ENCODE measurements at regions not wholly inside any gene's neighbourhood (a gene's known extent, or its start where the extent isn't known, plus 50 kb on each side); places are given as distances from the start of the nearest gene placed in this dataset.
"Not testable (repeated sequence)": the region's sequence is repeated elsewhere in the genome, so short reads cannot be mapped to it uniquely, and the experiment has no call there.

DNA sequence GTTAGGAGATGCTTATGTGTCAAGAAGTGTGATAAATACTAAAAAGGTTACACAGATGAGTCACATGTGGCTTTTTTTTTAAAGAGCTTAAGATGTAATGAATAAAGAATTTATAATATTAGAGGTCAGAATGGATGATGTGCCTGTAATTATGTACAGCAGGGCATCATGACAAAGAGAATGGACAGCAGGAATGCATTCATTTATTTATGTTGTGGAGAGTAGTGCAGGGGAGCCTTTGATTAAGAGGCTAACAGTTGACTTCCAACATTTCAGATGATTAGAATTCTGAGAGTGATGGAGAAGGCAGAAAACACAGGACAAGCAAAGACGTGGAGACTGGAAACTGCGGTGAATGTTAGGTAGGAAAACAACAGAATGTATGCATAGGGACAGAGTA, 691.4 kb upstream of the POM121L12 start:
- no peak for DNase-seq

DNA sequence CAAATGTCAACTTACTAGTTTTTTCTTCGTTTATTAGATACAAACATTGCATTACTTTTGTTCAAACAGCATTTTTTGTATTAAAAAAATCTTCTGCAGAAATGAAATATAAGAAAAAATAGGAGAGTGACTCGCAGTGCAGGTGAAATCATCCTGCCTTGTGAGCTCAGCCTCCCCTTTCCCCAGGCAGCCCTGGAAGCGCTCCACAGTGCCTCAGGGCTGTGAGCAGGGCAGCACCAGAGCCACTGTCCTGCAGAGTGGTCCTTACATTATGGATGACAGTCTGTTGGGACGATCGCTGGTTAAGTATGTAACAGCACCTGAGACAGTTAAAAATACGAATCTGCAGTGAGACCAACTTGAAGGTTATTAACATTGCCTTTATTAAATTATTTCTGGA, 695.4 kb upstream of the POM121L12 start:
- no peak for DNase-seq

DNA sequence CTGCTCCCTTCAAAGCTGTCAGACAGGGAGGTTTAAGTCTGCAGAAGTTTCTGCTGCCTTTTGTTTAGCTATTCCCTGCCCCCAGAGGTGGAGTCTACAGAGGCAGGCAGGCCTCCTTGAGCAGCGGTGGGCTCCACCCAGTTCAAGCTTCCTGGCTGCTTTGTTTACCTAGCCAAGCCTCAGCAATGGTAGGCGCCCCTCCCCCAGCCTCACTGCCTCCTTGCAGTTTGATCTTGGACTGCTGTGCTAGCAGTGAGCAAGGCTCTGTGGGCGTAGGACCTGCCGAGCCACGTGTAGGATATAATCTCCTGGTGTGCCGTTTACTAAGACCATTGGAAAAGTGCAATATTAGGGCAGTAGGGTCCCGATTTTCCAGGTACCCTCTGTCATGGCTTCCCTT, 707.1 kb upstream of the POM121L12 start:
- not testable (repeated sequence) for DNase-seq

DNA sequence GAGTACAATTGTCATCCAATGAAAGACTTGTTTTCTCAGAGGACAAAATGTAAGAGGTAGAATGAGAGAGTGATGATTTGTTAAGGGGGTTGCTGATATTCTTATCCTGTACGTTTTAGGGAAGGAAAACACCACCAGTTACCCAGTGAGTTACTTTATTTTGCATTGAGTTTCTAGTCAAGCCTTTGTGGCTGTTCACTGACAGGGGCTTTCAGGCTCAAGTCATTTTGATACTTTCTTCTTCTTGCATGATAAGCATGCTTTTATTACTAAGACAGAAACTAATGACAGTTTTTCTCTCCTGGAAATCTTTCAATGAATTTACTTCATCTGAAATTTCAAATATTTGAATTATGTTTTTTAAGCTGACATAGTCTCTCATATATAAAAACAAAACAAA, 710.2 kb upstream of the POM121L12 start:
- DNase-seq: no peak

DNA sequence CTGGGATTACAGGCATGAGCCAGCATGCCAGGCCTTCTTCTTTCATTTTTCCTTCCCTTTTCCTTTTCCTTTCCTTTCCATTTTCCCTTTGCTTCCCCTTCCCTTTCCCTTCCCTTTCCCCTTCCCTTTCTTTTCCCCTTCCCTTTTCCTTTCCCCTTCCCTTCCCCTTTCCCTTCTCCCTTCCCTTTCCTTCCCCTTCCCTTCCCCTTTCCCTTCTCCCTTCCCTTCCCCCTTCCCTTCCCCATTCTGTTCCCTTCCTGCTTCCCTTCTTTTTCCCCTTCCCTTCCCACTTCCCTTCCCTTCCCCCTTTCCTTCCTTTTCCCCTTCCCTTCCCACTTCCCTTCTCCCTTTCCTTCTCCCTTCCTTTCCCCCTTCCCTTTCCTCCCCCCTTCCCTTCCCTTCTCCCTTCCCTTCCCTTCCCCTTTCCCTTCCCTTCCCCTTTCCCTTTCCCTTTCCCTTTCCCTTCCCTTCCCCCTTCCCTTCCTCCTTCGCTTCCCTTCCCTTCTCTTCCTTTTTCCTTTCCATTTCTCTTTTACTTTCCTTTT, 712.2 kb upstream of the POM121L12 start:
- no peak for DNase-seq

DNA sequence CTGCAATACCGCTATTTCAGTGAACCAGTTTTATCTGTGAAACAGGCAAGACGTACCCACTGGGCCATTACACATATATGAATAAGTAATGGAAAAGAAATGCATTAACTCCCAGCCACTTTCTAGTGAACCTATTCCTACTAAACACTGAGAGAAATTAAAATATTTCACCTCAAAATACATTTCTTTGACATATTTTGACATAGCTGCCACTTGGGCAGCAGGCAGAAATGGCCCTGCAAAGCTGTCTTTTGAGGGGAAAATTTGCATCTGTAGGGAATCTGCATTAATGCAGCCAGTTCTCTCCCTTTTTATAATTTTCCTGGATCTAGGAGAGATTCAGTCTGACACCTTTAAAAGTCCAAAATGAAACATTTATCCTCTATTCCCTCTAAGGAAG, 714.8 kb upstream of the POM121L12 start:
- DNase-seq: no peak

DNA sequence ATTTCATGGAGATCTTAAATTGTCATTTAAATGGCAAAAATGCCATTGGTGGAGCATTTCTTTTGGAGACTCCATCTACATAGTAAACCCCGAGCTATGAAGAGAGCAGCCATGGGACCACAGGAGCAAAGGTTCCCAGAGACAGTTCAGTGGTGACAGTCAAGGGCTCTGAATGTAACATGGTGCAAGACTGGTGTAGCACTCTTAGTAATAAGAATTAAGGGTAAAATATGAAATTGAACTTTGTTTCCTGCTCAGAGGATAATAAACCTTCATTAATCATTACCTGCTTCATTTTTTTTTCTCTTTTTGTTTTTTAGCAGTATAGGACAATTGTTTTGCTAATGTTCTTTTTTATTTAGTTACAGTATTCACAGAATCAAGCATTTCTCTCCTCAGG, 717.5 kb upstream of the POM121L12 start:
- no peak for DNase-seq

DNA sequence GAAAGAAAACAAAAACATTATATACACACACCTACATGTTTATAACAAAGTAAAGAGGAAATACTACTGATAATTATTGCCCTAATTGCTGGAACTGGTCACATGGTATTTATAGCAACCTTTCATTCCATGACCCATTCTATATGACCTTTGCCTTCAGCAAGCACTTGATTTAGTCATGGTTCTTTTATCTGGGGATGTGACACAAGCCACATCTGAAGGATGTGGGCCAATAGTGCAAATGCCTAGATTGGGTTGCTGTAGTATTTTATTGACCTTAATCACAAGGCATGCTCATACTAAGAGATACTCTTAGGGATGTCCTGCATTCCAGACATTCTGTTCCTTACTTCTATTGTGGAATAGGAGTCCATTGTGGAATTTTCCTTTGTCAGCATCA, 723.5 kb upstream of the POM121L12 start:
- DNase-seq: no peak

DNA sequence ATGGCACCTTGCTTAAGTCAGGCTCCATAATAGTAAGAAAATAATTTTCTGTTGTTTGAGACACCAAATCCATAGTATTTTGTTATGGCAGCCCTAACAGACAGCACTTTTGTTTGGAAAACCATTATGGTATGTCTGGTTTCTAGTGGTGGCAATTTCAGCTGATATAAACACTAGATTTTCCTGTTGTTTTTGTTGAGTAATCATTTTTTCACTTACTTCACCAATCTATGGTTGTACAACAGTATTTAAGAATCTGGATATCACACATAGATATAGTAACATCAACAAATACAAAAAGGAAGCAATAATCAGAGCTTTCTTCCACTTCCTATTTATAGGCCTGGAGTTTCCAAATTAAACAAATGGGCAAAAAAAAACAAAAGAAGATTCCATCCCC, 725.8 kb upstream of the POM121L12 start:
- DNase-seq: no peak

DNA sequence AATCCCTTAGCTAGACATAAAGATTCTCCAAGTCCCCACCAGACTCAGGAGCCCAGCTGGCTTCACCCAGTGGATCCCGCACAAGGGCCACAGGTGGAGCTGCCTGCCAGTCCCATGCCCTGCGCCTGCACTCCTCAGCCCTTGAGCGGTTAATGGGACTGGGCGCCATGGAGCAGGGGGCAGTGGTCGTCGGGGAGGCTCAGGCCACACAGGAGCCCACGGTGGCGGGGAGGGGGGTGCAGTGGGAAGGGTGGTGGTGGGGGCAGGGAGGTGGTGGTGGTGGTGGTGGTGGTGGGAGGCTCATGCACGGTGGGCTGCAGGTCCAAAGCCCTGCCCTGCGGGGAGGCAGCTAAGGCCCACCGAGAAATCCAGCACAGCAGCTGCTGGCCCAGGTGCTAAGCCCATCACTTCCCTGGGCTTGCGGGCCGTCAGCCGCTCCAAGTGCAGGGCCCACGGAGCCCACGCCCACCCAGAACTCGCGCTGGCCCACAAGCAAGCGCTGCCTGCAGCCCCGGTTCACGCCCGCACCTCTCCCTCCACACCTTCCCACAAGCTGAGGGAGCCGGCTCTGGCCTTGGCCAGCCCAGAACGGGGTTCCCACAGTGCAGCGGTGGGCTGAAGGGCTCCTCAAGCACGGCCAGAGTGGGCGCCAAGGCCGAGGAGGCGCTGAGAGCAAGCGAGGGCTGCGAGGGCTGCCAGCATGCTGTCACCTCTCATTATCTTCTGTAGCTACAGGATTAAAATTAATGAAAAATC, 732.5 kb upstream of the POM121L12 start:
- DNase-seq: no peak

DNA sequence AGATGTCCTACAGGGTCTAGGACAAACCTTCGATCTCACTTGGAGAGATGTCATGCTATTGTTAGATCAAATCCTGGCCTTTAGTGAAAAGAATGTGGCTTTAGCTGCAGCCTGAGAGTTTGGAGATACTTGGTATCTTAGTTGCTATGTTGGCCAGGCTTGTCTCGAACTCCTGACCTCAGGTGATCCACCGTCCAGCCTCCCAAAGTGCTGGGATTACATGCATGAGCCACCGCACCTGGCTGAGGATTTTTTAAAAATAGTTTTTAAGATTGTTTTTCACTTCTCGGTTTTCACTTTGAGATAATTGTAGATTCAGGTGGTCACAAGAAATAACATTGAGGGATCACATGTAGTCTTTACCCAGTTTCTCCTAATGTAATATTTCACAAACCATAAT, 738.3 kb upstream of the POM121L12 start:
- DNase-seq: no peak

DNA sequence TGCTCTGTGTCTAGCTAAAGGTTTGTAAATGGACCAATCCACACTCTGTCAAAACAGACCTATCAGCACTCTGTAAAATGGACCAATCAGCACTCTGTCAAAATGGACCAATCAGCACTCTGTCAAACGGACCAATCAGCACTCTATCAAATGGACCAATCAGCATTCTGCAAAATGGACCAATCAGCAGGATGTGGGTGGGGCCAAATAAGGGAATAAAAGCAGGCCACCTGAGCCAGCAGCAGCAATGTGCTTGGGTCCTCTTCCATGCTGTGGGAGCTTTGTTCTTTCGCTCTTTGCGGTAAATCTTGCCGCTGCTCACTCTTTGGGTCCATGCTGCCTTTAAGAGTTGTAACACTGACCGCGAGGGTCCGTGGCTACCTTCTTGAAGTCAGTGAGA, 740.5 kb upstream of the POM121L12 start:
- no peak for DNase-seq

DNA sequence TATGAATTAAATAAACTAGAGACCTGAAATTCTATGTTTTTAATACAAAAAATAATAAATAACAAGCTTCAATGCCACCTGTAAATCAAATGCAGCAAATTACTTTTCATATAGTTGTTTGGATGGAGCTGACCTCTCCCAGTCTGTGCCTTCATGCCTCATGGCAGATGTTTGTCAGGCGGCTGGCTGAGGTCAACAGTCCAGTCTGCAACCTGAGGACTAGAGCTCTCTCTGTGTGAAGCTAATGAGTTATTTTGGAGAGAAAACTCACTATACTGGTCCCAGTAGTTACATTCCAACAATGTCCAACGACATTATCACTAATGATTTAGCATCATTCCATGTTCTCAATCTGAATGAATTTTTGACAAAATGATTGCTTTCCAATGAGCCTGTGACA, 746.2 kb upstream of the POM121L12 start:
- DNase-seq: no peak

DNA sequence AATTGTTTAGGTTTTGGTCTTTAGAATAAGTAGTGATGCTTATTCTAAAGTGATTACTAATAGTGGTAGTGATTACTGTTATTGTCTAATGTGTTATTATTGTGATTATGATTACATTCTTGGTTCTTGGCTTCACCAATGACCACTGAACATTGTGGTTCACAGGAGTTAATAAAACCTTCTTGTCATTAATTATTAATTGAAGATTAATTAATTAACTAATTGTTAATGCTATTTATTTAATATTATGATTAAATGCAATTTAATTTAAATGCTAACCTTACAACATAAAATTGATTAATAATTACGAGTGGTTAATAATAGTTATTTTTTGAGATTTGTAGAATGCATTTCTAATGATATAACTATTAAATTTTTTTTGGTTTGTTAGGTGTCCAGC, 747.7 kb upstream of the POM121L12 start:
- DNase-seq: no peak

DNA sequence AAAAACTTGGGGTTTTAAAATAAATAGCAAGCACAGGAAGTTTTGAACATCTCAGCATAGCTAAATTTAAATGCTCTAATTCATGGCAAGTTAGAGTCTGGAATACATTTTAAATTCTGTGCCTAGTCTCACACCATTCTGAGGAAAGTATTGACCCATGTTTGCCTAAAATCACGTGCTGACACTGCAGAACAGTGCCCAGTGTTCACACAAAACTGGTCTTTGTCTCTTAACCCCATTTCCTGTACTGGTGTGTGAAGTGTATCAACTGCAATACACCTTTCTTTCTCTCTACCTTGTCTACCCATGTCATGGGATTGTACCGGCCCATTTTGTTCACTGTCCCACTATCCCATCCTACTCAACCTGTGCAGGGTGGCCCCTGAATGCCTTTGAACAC, 749.7 kb upstream of the POM121L12 start:
- no peak for DNase-seq

DNA sequence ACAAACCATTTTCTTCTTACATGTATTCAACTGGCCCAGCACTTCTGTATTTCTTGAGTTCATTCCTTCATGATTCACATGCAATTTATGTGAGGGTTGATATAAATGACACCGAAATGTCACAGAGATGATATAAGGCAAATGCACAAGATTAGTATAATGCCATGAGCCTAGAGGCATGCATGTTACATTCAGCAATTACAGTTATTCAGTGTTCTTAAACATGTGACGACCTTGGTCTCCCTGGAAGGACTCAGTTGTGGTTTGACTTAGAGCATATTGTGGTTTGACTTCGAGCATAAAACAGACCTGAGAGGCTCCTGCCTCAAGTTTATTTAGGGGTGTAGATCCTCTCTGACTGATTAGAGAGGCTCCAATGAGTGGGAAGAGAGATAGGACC, 752.1 kb upstream of the POM121L12 start:
- no peak for DNase-seq

DNA sequence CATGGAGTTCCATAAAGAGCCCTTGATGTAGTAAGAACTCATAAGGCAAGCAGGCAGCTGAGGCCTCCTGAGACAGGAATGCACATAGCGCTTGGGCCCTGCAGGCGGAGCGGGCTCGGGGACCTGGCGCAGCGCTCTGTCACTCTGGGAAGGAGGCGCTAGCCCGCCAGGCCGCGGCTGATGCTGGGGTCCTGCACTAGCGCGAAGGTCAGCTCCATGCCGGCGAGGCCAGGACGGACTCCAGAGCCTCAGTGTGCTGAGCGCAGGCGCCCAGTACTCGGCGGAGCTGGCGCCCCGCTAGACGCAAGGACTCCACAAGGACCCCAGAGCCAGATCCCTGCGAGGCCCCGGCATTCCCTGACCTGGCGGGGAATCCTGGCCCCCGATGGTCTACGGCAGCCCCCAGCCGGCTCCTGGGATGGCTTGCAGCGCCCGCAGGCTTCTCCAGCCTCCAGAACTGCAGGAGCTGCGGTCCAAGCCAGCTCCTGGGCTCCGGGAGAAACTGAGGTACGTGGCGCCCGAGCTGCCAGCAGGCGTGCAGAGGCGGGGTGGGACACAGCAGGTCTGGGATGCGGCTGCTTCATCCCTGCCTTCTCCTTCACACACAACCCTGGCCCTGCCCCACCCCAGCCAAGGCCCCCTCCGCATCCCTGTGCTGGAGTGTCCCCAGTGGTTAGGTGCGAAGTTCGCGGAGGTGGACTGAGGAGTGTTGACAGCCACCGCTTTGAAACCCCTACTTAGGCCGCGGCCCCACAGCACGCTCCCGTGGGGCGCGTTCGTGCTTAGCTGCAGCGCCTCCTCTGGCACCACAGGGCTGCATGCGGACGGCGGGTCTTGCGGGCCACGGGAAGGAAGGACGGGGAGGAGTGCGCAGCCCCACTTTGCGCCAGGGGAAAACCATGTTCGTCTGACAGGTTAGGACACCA, 761.5 kb upstream of the POM121L12 start:
- DNase-seq: no peak

DNA sequence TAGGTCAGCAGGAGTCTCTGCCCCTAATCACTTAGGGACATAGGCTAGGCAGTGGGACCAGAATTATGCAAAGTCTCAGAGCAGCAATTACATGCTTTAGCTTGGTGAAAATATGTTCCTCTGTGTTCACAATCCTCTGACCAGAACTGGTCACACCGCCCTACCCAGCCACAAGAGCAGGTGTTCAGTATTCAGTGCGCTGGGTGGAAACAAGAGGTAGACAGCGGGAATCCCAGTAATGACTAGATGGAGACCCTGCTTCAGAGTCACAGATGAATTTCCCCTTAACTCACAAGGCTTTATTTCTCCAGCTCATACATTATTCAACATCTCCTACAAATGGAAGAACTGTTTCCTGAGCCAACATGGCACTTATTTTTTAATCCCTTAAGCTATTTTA, 763.7 kb upstream of the POM121L12 start:
- no peak for DNase-seq

DNA sequence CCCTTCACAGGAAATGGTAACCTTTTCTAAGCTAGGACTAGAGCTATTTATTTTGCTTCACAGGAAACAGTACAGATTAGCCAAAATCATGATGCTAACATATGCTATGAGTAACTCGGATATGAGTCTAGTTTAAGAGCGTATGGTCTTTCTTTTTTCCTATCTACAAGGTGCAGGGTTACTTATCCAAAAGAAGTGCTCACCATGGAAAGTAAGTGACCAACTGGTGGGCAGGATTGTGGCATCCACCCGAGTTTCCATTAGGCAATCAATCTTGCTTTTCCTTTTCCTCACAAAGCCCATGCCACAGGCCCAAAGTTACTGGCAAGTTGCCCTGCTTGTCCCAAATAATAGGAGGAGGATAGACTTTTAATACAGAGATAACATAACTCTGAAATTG, 765.1 kb upstream of the POM121L12 start:
- DNase-seq: no peak

DNA sequence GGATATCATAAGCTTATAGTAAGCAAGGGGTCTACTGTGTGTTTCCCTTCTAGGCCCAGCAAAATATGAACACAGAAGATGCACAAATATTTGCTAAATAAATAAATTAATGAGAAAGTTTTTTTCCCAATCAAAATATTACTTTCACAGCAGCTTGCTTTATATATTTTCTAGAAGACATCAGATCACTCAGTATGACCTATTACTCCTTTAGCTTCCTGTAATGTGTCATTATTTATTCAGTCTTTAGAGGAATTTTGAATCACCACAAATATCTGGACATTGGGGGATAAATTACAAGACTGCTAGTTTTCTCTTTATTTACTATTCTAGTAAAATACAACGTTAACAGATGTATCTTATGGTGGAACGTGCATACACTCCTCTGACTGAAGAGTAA, 765.8 kb upstream of the POM121L12 start:
- no peak for DNase-seq

DNA sequence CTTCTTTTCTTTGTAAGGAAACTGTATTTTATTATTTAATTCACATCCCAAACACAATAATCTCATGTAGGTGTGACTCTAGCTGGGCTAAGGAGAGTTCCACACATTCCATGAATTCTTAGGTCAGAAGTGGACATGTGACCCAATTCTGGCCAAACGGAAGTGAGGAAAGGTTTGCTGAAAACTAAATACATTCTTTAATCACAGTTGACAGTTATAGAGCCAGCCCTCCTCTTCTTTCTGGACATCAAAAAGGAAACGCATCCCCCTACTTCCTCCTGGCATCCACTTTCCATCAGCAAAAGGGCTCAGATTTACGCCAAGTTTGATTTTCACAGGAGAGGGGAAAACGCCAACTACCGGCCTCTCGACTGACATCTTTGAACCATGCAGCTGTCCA, 774.4 kb upstream of the POM121L12 start:
- DNase-seq: no peak

DNA sequence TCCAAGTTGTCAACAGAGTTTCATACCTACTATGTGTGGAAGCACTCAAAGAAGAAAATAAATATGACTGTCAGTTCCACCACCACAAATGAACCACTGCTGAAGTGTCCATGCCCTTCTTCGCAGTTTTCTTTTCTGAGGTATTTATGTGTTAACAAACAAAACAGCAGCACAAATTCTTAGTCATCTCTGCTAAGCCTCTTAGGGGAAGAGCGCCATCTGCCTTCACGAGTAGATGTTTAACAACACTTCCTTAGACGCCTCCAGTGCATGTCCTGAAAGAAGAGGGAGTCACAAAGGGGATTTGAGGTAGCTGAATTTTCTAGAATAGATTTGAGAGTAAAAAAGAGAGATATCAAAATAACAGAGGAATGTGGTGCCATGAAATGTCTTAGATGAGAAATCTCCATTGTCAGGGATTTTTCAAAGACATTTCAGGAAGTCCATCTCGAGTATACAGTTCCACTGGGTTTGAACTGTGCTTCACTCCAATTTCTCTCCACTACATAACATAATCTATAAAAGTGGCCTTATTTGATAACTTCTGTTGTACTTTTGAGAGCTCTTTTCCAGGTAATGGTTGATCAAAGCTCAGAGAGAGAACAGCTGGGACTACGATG, 775.3 kb upstream of the POM121L12 start:
- no peak for DNase-seq

DNA sequence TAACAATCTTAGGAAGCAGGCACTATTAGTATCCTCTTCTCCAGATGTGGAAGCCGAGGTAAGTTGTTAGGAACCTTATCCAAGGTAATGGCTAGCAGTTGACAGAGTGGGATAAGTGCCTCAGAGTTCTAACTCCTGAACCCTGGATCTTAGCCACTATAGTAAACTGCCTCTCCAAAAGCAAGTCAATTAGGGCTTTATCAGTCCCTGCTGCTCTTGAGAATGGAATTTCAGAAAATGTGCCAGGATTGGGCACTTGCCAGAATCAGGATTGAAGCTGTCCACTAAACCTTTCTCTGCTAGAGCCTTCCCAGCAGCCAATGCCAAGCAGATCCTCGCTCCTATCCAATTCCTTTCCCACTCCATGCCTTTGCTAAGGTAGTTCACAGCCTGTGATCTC, 777.5 kb upstream of the POM121L12 start:
- DNase-seq: no peak

Measured in C1 segment of cervical spinal cord (tissue), 14 donors.